Activated T-cell treated with anti-CD3 and anti-CD28 coated beads, Interleukin-2, amount 50 U/mL, for 4 hours (primary cell): ENCODE measurements at regions not wholly inside any gene's neighbourhood (a gene's known extent, or its start where the extent isn't known, plus 50 kb on each side); places are given as distances from the start of the nearest gene placed in this dataset.
"Not testable (repeated sequence)": the region's sequence is repeated elsewhere in the genome, so short reads cannot be mapped to it uniquely, and the experiment has no call there.

ENCODE experiments used
- ATAC-seq, 2 donors: fragments of 200-7000 bp; cut with Tn5 transposase; one replicate each; pipeline ENCODE4 v1.10.0; 2021
- DNase-seq: peaks from one replicate; pipeline ENCODE4 v3.0.0-alpha.2; 2020
- H3K27me3 Mint-ChIP-seq: one replicate; pipeline ENCODE4 v1.8.0; 2021; ENCODE audit warnings: low read depth, mixed read lengths
- H3K36me3 Mint-ChIP-seq: one replicate; pipeline ENCODE4 v1.8.0; 2022; ENCODE audit warnings: mixed read lengths; ENCODE audit not compliant: insufficient read depth
- H3K4me1 Mint-ChIP-seq: one replicate; pipeline ENCODE4 v1.8.0; 2021; ENCODE audit warnings: low read depth, mixed read lengths
- H3K4me3 Mint-ChIP-seq: one replicate; pipeline ENCODE4 v1.8.0; 2021; ENCODE audit warnings: mild to moderate bottlenecking, moderate library complexity, mixed read lengths
- H3K9me3 Mint-ChIP-seq: one replicate; pipeline ENCODE4 v1.8.0; 2021; ENCODE audit warnings: mixed read lengths

GRCh38 chr5:93998951-93999455 lies 257.6 kb upstream of the POU5F2 start:
- H3K27me3 Mint-ChIP-seq: no peaks in the 10 kb centered on the region
- DNase-seq (no peak), ATAC-seq (no peak)
- peaks cover 11% of the 10 kb centered on the region for H3K9me3 Mint-ChIP-seq
- H3K36me3 Mint-ChIP-seq: peaks cover 33% of the 10 kb centered on the region
- peaks cover 19% of the 10 kb centered on the region for H3K4me1 Mint-ChIP-seq
- no peak overlapping the region for H3K4me3 Mint-ChIP-seq

- peaks cover 32% of the 10 kb centered on the region for H3K36me3 Mint-ChIP-seq
- H3K27me3 Mint-ChIP-seq: no peaks in the 10 kb centered on the region
- peaks cover 20% of the 10 kb centered on the region for H3K4me1 Mint-ChIP-seq
- H3K4me3 Mint-ChIP-seq: no peak overlapping the region
- no peak for ATAC-seq
- no peak for DNase-seq
- peaks cover 11% of the 10 kb centered on the region for H3K9me3 Mint-ChIP-seq
Measured at GRCh38 chr5:93997562-93997961, 256.2 kb upstream of the POU5F2 start.

- ATAC-seq (peak; percentile 53 to 70), DNase-seq (no peak)
- Mint-ChIP-seq H3K36me3 (peaks cover 19% of the 10 kb centered on the region), H3K27me3 (no peaks in the 10 kb centered on the region), H3K9me3 (no peaks in the 10 kb centered on the region), H3K4me1 (peaks cover 28% of the 10 kb centered on the region), H3K4me3 (no peak overlapping the region)
Measured at GRCh38 chr5:93995126-93995621, 253.8 kb upstream of the POU5F2 start.

GRCh38 chr5:93993161-93993560 lies 251.8 kb upstream of the POU5F2 start:
- H3K27me3 Mint-ChIP-seq: no peaks in the 10 kb centered on the region
- no peak for DNase-seq
- peaks cover 26% of the 10 kb centered on the region for H3K4me1 Mint-ChIP-seq
- no peak overlapping the region for H3K4me3 Mint-ChIP-seq
- peaks cover 24% of the 10 kb centered on the region for H3K36me3 Mint-ChIP-seq
- no peak for ATAC-seq
- H3K9me3 Mint-ChIP-seq: no peaks in the 10 kb centered on the region

DNA sequence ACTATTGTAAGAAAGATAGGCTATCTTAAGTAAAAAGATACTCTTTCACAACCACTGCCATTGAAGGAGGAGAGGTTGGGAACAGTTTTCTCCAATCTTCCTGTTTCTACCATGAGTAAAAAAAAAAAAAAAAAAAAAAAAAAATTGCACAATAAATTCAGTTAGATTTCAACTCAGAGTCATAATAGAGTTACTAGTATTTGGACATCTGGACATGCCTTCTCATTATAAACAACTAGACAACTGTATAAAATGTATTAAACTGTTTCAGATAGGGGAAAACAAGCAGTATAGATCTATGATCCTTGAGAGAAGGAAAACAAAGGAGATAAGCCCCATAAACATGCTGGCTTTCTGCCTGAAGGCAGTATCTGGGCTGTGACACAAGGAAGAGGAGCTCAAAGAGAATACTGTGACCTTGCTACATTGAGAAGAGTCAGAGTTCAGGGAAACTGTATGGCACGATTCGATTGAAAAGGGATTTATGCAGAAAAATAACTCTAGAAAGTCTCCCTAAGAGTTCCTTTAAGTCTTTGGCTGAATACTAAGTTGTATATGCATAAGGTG lies 249.2 kb upstream of the POU5F2 start:
- H3K4me1 Mint-ChIP-seq: peaks cover 21% of the 10 kb centered on the region

DNA sequence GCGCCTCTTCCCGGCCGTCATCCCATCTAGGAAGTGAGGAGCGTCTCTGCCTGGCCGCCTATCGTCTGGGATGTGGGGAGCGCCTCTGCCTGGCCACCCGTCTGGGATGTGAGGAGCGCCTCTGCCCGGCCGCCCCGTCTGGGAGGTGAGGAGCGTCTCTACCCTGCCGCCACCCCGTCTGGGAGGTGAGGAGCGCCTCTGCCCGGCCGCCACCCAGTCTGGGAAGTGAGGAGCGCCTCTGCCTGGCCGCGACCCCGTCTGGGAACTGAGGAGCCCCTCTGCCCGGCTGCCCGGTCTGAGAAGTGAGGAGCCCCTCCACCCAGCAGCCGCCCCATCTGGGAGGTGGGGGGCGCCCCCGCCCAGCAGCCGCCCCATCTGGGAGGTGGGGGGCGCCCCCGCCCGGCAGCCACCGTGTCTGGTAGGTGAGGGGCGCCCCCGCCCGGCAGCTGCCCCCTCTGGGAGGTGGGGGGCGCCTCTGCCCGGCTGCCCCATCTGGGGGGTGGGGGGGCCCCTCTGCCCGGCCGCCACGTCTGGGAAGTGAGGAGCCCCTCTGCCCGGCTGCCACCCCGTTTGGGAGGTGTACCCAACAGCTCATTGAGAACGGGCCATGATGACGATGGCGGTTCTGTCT lies 244.7 kb upstream of the POU5F2 start:
- not testable (repeated sequence) for DNase-seq, H3K4me3 Mint-ChIP-seq, ATAC-seq, H3K4me1 Mint-ChIP-seq, H3K27me3 Mint-ChIP-seq, H3K9me3 Mint-ChIP-seq
- H3K36me3 Mint-ChIP-seq: peaks cover 22% of the 10 kb centered on the region

More for the DNA sequence above, 249.2 kb upstream of the POU5F2 start:
- ATAC-seq (no peak), DNase-seq (no peak)
- no peak overlapping the region for H3K4me3 Mint-ChIP-seq
- no peaks in the 10 kb centered on the region for H3K27me3 Mint-ChIP-seq
- peaks cover 22% of the 10 kb centered on the region for H3K36me3 Mint-ChIP-seq
- peaks cover 8% of the 10 kb centered on the region for H3K9me3 Mint-ChIP-seq

GRCh38 chr5:93978222-93978621 lies 236.8 kb upstream of the POU5F2 start:
- Mint-ChIP-seq H3K9me3 (peaks cover 39% of the 10 kb centered on the region), H3K36me3 (peaks cover 49% of the 10 kb centered on the region), H3K4me3 (no peak overlapping the region), H3K27me3 (no peaks in the 10 kb centered on the region), H3K4me1 (no peaks in the 10 kb centered on the region)
- no peak for ATAC-seq
- DNase-seq: no peak

- H3K4me1 Mint-ChIP-seq: no peaks in the 10 kb centered on the region
- DNase-seq (no peak), ATAC-seq (no peak)
- H3K36me3 Mint-ChIP-seq: peaks cover 33% of the 10 kb centered on the region
- H3K27me3 Mint-ChIP-seq: no peaks in the 10 kb centered on the region
- H3K9me3 Mint-ChIP-seq: peaks cover 9% of the 10 kb centered on the region
- H3K4me3 Mint-ChIP-seq: no peak overlapping the region
Measured at GRCh38 chr5:93967923-93968322, 226.5 kb upstream of the POU5F2 start.

DNA sequence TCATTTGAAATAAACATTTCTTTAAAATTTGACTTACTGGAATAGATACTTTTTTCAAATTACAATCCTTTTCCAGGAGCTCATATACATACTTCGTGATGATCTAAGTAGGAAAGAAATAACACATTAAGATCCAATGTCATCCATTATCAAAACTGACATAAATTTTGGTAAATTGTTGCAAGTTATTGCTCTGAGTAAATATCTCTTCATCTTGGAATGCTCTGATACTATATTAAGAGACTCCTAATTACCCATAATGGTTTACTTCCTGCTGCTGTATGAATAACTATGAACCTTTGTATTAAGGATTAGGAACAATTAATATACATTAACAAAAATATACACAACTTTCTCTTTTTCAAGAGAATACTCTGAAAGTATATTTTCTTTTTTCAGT lies 223.0 kb upstream of the POU5F2 start:
- no peaks in the 10 kb centered on the region for H3K4me1 Mint-ChIP-seq
- no peak for ATAC-seq
- DNase-seq: no peak
- no peaks in the 10 kb centered on the region for H3K27me3 Mint-ChIP-seq
- H3K4me3 Mint-ChIP-seq: no peak overlapping the region
- H3K9me3 Mint-ChIP-seq: peaks cover under 1% of the 10 kb centered on the region
- peaks cover 31% of the 10 kb centered on the region for H3K36me3 Mint-ChIP-seq

DNA sequence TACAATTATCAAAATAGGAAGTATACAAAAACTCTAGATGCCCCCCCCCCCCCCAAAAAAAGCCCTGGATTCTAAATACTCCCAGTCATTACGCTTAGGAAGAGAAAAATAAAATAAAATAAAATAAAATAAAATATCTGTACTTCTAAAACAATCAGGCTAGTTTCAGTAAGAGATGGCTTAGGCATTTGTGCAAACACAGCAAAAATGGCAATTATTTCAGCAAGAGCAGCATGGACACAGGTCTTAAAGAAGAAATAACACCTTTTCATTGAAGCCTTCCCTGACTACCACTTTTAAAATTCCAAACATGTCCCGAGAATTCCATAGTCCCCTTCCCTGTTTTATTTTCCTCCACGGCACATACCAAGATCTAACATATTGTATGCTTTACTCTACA lies 218.6 kb upstream of the POU5F2 start:
- no peaks in the 10 kb centered on the region for H3K9me3 Mint-ChIP-seq
- no peaks in the 10 kb centered on the region for H3K27me3 Mint-ChIP-seq
- ATAC-seq: no peak
- no peaks in the 10 kb centered on the region for H3K4me1 Mint-ChIP-seq
- peaks cover 26% of the 10 kb centered on the region for H3K36me3 Mint-ChIP-seq
- H3K4me3 Mint-ChIP-seq: no peak overlapping the region
- DNase-seq: no peak

DNA sequence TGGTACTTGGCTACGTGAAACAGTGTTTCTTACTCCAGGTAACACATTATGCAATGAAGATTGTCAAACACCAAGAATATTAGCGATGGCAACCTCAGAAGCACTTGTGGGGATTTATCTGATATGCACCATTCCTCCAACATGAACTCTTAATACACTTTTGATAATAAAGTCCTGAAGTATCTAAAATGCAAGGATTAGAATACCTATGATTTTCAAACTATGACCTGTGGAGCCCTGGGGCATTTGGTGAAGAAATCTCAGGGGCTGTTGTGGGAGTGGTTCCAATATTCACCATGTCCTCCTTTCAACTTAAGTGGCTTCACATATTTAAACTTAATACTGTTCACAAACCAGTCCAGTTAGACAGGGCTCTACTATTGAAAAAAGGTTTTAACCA lies 214.6 kb upstream of the POU5F2 start:
- Mint-ChIP-seq H3K9me3 (no peaks in the 10 kb centered on the region), H3K36me3 (peaks cover 54% of the 10 kb centered on the region), H3K4me1 (no peaks in the 10 kb centered on the region), H3K4me3 (no peak overlapping the region), H3K27me3 (no peaks in the 10 kb centered on the region)
- no peak for ATAC-seq
- no peak for DNase-seq

DNA sequence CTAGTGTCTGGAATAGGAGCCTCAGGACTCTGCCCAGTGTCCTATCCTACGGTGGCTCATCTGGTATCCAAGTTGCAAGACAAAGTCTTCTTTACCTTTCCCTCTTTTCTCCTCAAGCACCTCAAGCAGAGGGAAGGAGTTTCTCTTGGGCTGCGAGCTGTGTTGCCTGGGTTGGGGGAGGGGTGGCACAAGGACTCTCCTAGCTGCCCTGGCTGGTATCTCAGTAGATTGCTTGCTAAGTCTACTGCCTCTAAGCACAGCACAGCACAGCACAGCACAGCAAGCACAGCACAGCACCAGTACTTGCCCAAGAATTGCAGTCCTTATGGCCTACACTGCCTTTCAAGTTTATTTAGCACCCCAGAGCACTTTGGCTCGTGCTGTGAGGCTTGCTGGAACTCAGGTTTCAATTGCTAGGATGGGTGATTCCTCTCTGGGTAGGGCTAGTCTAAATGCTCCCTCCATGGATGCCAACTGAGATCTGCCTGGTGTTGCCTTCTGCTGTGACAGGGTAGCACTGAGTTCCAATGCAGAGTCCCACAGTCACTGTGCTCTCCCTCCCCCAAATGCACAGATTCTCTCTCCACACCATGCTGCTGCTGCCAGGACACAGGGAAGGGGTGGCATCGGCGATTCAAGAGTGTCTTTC lies 213.1 kb upstream of the POU5F2 start:
- ATAC-seq (no peak), DNase-seq (no peak)
- Mint-ChIP-seq H3K27me3 (no peaks in the 10 kb centered on the region), H3K36me3 (peaks cover 57% of the 10 kb centered on the region), H3K9me3 (peaks cover 6% of the 10 kb centered on the region), H3K4me1 (peaks cover 1% of the 10 kb centered on the region), H3K4me3 (no peak overlapping the region)

- peaks cover 63% of the 10 kb centered on the region for H3K36me3 Mint-ChIP-seq
- peaks cover 1% of the 10 kb centered on the region for H3K4me1 Mint-ChIP-seq
- no peaks in the 10 kb centered on the region for H3K27me3 Mint-ChIP-seq
- DNase-seq: no peak
- H3K9me3 Mint-ChIP-seq: peaks cover 9% of the 10 kb centered on the region
- no peak for ATAC-seq
- H3K4me3 Mint-ChIP-seq: no peak overlapping the region
Measured at GRCh38 chr5:93953442-93953841, 212.0 kb upstream of the POU5F2 start.

GRCh38 chr5:93941897-93942296 lies 200.5 kb upstream of the POU5F2 start:
- Mint-ChIP-seq H3K36me3 (peaks cover 10% of the 10 kb centered on the region), H3K27me3 (no peaks in the 10 kb centered on the region), H3K4me1 (peaks cover 10% of the 10 kb centered on the region), H3K9me3 (no peaks in the 10 kb centered on the region), H3K4me3 (no peak overlapping the region)
- DNase-seq: no peak
- ATAC-seq: no peak

DNA sequence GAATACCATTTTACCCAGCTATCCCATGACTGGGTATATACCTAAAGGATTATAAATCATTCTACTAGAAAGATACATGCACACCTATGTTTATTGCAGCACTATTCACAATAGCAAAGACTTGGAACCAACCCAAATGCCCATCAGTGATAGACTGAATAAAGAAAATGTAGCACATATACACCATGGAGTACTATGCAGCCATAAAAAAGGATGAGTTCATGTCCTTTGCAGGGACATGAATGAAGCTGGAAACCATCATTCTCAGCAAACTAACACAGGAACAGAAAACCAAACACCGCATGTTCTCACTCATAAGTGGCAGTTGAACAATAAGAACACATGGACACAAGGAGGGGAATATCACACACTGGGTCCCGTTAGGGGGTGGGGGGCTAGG lies 191.9 kb upstream of the POU5F2 start:
- Mint-ChIP-seq H3K36me3 (peaks cover 22% of the 10 kb centered on the region), H3K9me3 (peaks cover 14% of the 10 kb centered on the region)
- not testable (repeated sequence) for H3K4me1 Mint-ChIP-seq, ATAC-seq, H3K4me3 Mint-ChIP-seq, DNase-seq, H3K27me3 Mint-ChIP-seq
